ENCODE measurements at regions not wholly inside any gene's neighbourhood (a gene's known extent, or its start where the extent isn't known, plus 50 kb on each side); places are given as distances from the start of the nearest gene placed in this dataset.

DNA sequence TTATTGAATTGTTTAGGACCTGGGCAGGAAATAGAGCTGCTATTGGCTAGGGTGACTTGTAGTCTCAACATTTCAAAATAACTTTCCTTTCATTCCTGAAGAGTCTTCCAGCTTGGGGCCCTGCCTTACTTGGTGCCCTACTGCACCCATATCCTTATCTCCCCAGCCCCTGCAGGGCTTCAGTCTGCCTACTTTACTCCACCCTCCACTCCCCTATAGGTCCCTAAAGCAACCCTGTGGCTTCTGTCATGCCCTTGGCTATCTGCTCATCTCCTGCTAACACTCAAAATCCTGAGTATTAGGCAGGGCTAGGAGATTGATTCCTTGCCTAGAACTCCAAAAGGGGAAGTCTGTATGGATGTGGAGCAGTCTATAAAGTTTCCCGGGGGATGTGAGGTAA, 57.6 kb upstream of the PRKG2 start:
- WGBS (ENCODE audit: insufficient coverage, low lambda C conversion rate) = no CpG with 5 or more reads among the region's 1 CpG
- H3K36me3 ChIP-seq (ENCODE audit: control insufficient read depth, insufficient read depth, low read length) = no peaks in the 10 kb centered on the region
- H3K27me3 ChIP-seq (ENCODE audit: control insufficient read depth, insufficient read depth, low read length) = no peaks in the 10 kb centered on the region
- no peak for DNase-seq
- H3K27ac ChIP-seq (ENCODE audit: low read length) = no peak overlapping the region
- no peak overlapping the region for H3K4me3 ChIP-seq (ENCODE audit: low read length)
- H3K4me1 ChIP-seq (ENCODE audit: control insufficient read depth, insufficient read depth, low read length) = peaks cover 3% of the 10 kb centered on the region
- peaks cover 10% of the 10 kb centered on the region for H3K9me3 ChIP-seq (ENCODE audit: control insufficient read depth, low read depth, low read length)

Data from large intestine (tissue), 3 donors.